ENCODE measurements at regions not wholly inside any gene's neighbourhood (a gene's known extent, or its start where the extent isn't known, plus 50 kb on each side); places are given as distances from the start of the nearest gene placed in this dataset.

DNA sequence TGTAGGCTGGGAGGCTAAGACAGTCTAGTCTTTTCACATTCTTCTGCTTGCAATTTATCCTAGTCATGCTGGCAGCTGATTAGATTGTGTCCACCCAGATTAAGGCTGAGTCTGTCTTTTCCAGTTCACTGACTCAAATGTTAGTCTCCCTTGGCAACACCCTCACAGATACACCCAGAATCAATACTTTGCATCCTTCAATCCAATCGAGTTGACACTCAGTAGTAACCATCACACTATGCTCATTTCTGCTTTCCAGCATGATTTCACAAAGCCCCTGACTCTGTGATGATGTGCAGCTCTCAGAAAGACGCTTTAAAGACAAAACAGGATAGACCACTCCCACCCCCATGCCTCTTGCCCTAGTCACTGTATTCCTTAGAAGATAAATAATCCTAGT is 693.0 kb downstream of the HTR1B start (continued):
- TF ChIP-seq, protein P1, sequence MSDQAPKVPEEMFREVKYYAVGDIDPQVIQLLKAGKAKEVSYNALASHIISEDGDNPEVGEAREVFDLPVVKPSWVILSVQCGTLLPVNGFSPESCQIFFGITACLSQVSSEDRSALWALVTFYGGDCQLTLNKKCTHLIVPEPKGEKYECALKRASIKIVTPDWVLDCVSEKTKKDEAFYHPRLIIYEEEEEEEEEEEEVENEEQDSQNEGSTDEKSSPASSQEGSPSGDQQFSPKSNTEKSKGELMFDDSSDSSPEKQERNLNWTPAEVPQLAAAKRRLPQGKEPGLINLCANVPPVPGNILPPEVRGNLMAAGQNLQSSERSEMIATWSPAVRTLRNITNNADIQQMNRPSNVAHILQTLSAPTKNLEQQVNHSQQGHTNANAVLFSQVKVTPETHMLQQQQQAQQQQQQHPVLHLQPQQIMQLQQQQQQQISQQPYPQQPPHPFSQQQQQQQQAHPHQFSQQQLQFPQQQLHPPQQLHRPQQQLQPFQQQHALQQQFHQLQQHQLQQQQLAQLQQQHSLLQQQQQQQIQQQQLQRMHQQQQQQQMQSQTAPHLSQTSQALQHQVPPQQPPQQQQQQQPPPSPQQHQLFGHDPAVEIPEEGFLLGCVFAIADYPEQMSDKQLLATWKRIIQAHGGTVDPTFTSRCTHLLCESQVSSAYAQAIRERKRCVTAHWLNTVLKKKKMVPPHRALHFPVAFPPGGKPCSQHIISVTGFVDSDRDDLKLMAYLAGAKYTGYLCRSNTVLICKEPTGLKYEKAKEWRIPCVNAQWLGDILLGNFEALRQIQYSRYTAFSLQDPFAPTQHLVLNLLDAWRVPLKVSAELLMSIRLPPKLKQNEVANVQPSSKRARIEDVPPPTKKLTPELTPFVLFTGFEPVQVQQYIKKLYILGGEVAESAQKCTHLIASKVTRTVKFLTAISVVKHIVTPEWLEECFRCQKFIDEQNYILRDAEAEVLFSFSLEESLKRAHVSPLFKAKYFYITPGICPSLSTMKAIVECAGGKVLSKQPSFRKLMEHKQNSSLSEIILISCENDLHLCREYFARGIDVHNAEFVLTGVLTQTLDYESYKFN (CRISPR knock-in tag; conservative IDR thresholded peaks at IDR 0.05) = no peak
- TF ChIP-seq HOXA3 (CRISPR knock-in tag; IDR thresholded peaks at IDR 0.05) (no peak), ZNF552 (CRISPR knock-in tag; IDR thresholded peaks at IDR 0.05; ENCODE audit: borderline replicate concordance) (no peak), CBX5 (CRISPR knock-in tag; IDR thresholded peaks at IDR 0.05; ENCODE audit: borderline replicate concordance) (no peak), MEIS2 (CRISPR knock-in tag; IDR thresholded peaks at IDR 0.05) (no peak), NFYC (CRISPR knock-in tag; IDR thresholded peaks at IDR 0.05) (no peak), ZIK1 (CRISPR knock-in tag; IDR thresholded peaks at IDR 0.05; ENCODE audit: borderline replicate concordance, low read depth) (no peak), ZNF230 (CRISPR knock-in tag; IDR thresholded peaks at IDR 0.05) (no peak)
- TF ChIP-seq, protein P2, sequence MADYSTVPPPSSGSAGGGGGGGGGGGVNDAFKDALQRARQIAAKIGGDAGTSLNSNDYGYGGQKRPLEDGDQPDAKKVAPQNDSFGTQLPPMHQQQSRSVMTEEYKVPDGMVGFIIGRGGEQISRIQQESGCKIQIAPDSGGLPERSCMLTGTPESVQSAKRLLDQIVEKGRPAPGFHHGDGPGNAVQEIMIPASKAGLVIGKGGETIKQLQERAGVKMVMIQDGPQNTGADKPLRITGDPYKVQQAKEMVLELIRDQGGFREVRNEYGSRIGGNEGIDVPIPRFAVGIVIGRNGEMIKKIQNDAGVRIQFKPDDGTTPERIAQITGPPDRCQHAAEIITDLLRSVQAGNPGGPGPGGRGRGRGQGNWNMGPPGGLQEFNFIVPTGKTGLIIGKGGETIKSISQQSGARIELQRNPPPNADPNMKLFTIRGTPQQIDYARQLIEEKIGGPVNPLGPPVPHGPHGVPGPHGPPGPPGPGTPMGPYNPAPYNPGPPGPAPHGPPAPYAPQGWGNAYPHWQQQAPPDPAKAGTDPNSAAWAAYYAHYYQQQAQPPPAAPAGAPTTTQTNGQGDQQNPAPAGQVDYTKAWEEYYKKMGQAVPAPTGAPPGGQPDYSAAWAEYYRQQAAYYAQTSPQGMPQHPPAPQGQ (CRISPR knock-in tag; IDR thresholded peaks at IDR 0.05; ENCODE audit: borderline replicate concordance) = no peak
- TF ChIP-seq, protein P3, sequence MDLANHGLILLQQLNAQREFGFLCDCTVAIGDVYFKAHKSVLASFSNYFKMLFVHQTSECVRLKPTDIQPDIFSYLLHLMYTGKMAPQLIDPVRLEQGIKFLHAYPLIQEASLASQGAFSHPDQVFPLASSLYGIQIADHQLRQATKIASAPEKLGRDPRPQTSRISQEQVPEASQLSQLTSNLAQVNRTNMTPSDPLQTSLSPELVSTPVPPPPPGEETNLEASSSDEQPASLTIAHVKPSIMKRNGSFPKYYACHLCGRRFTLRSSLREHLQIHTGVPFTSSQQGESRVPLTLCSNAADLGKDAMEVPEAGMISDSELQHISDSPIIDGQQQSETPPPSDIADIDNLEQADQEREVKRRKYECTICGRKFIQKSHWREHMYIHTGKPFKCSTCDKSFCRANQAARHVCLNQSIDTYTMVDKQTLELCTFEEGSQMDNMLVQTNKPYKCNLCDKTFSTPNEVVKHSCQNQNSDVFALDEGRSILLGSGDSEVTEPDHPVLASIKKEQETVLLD (CRISPR knock-in tag; IDR thresholded peaks at IDR 0.05; ENCODE audit: low read depth) = no peak
- TF ChIP-seq, protein P4, sequence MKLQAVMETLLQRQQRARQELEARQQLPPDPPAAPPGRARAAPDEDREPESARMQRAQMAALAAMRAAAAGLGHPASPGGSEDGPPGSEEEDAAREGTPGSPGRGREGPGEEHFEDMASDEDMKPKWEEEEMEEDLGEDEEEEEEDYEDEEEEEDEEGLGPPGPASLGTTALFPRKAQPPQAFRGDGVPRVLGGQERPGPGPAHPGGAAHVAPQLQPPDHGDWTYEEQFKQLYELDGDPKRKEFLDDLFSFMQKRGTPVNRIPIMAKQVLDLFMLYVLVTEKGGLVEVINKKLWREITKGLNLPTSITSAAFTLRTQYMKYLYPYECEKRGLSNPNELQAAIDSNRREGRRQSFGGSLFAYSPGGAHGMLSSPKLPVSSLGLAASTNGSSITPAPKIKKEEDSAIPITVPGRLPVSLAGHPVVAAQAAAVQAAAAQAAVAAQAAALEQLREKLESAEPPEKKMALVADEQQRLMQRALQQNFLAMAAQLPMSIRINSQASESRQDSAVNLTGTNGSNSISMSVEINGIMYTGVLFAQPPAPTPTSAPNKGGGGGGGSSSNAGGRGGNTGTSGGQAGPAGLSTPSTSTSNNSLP (IDR thresholded peaks at IDR 0.05; ENCODE audit: low read depth, low read length) = no peak

Measured in HepG2 (cell line).